ENCODE measurements at regions not wholly inside any gene's neighbourhood (a gene's known extent, or its start where the extent isn't known, plus 50 kb on each side); places are given as distances from the start of the nearest gene placed in this dataset.
A peak's percentile ranks its signal among the peaks of the same experiment; 100 is the strongest.

- intact Hi-C loops (cut with DNase I) = no loop called here
- Histone ChIP-seq H3K27ac (no peak overlapping the region), H3K4me3 (no peak overlapping the region), H3K36me3 (ENCODE audit: insufficient read depth in 1 of 2, low read depth in 1 of 2) (no peaks in the 10 kb centered on the region), H3K27me3 (ENCODE audit: insufficient read depth in 3 of 3, low read length in 2 of 3) (no peaks in the 10 kb centered on the region), H3K4me1 (no peaks in the 10 kb centered on the region), H3K9me3 (no peaks in the 10 kb centered on the region)
- TF ChIP-seq CTCF (IDR thresholded peaks at IDR 0.05) = no peak
- ATAC-seq (no peak), DNase-seq (no peak)
- 27 to 54% (median 42%) methylated on average over 3 of the region's 3 CpGs for WGBS, 3 donors
These were observed 139.9 kb downstream of the TDRD15 start for GRCh38 chr2:21263622-21264021.

GRCh38 chr2:21265752-21266151 lies 142.0 kb downstream of the TDRD15 start:
- no peak for DNase-seq
- H3K9me3 ChIP-seq = no peaks in the 10 kb centered on the region
- no peak for ATAC-seq
- H3K4me3 ChIP-seq = no peak overlapping the region
- no peaks in the 10 kb centered on the region for H3K4me1 ChIP-seq
- 67 to 96% (median 85%) methylated on average over 3 of the region's 3 CpGs for WGBS, 3 donors
- H3K27me3 ChIP-seq (ENCODE audit: insufficient read depth in 3 of 3, low read length in 2 of 3) = no peaks in the 10 kb centered on the region
- no peaks in the 10 kb centered on the region for H3K36me3 ChIP-seq (ENCODE audit: insufficient read depth in 1 of 2, low read depth in 1 of 2)
- no peak overlapping the region for H3K27ac ChIP-seq
- intact Hi-C loops (cut with DNase I) = no loop called here
- no peak for TF ChIP-seq CTCF (IDR thresholded peaks at IDR 0.05)

GRCh38 chr2:21267232-21267835 lies 143.6 kb downstream of the TDRD15 start:
- H3K9me3 ChIP-seq = no peaks in the 10 kb centered on the region
- no peak overlapping the region for H3K4me3 ChIP-seq
- H3K36me3 ChIP-seq (ENCODE audit: insufficient read depth in 1 of 2, low read depth in 1 of 2) = no peaks in the 10 kb centered on the region
- intact Hi-C loops (cut with DNase I) = no loop called here
- H3K4me1 ChIP-seq = no peaks in the 10 kb centered on the region
- WGBS, 3 donors = 73 to 81% (median 78%) methylated on average over 5 of the region's 5 CpGs
- DNase-seq (no peak), ATAC-seq (no peak)
- H3K27ac ChIP-seq = no peak overlapping the region
- H3K27me3 ChIP-seq (ENCODE audit: insufficient read depth in 3 of 3, low read length in 2 of 3) = no peaks in the 10 kb centered on the region
- no peak for TF ChIP-seq CTCF (IDR thresholded peaks at IDR 0.05)

- H3K27ac ChIP-seq = no peak overlapping the region
- ATAC-seq (no peak), DNase-seq (peak in 1 of 2 donors; percentile 29)
- TF ChIP-seq CTCF (IDR thresholded peaks at IDR 0.05) = no peak
- no peaks in the 10 kb centered on the region for H3K36me3 ChIP-seq (ENCODE audit: insufficient read depth in 1 of 2, low read depth in 1 of 2)
- no peak overlapping the region for H3K4me3 ChIP-seq
- intact Hi-C loops (cut with DNase I) = no loop called here
- 58 to 80% (median 62%) methylated on average over 13 of the region's 13 CpGs for WGBS, 3 donors
- peaks cover 0 to under 1% (median 0%) of the 10 kb centered on the region in 3 donors for H3K27me3 ChIP-seq (ENCODE audit: insufficient read depth in 3 of 3, low read length in 2 of 3)
- no peaks in the 10 kb centered on the region for H3K4me1 ChIP-seq
- no peaks in the 10 kb centered on the region for H3K9me3 ChIP-seq
These were observed 144.6 kb downstream of the TDRD15 start for GRCh38 chr2:21268197-21268877.

- TF ChIP-seq CTCF (IDR thresholded peaks at IDR 0.05) = no peak
- H3K4me1 ChIP-seq = no peaks in the 10 kb centered on the region
- H3K27ac ChIP-seq = no peak overlapping the region
These were observed 145.1 kb downstream of the TDRD15 start for GRCh38 chr2:21268878-21269224.

More at GRCh38 chr2:21268878-21269224, 145.1 kb downstream of the TDRD15 start:
- no peak for DNase-seq
- Histone ChIP-seq H3K9me3 (no peaks in the 10 kb centered on the region), H3K36me3 (ENCODE audit: insufficient read depth in 1 of 2, low read depth in 1 of 2) (no peaks in the 10 kb centered on the region), H3K4me3 (no peak overlapping the region), H3K27me3 (ENCODE audit: insufficient read depth in 3 of 3, low read length in 2 of 3) (peaks cover 0 to 5% (median 0%) of the 10 kb centered on the region in 3 donors)
- WGBS, 3 donors = 71 to 86% (median 80%) methylated on average over 7 of the region's 7 CpGs
- intact Hi-C loops (cut with DNase I) = no loop called here
- no peak for ATAC-seq

Data from psoas muscle (tissue), 7 donors.